Stimulated activated naive CD8-positive, alpha-beta T cell treated with anti-CD3 and anti-CD28 coated beads, Interleukin-15, amount 100 ng/mL, for 72 hours (primary cell): ENCODE measurements at regions not wholly inside any gene's neighbourhood (a gene's known extent, or its start where the extent isn't known, plus 50 kb on each side); places are given as distances from the start of the nearest gene placed in this dataset.
A peak's percentile ranks its signal among the peaks of the same experiment; 100 is the strongest.

Source experiments
- ATAC-seq: fragments of 150-1000 bp; cut with Tn5 transposase; 2 replicates; pipeline ENCODE4 v1.10.0; 2021; ENCODE audit warnings: mild to moderate bottlenecking, moderate library complexity
- DNase-seq, 2 donors: peaks; one replicate each; pipeline ENCODE4 v3.0.0; 2021 to 2022
- H3K27ac Mint-ChIP-seq, 2 donors: one replicate each; pipeline ENCODE4 v1.8.0; 2022; ENCODE audit warnings: mild to moderate bottlenecking in 2 of 2, mixed read lengths in 2 of 2, moderate library complexity in 2 of 2
- H3K27me3 Mint-ChIP-seq: one replicate; pipeline ENCODE4 v1.8.0; 2022; ENCODE audit warnings: mixed read lengths
- H3K4me1 Mint-ChIP-seq: one replicate; pipeline ENCODE4 v1.8.0; 2022; ENCODE audit warnings: mild to moderate bottlenecking, mixed read lengths
- H3K4me3 Mint-ChIP-seq, 2 donors: one replicate each; pipeline ENCODE4 v1.8.0; 2022; ENCODE audit warnings: mild to moderate bottlenecking in 2 of 2, mixed read lengths in 2 of 2, moderate library complexity in 1 of 2
- H3K9me3 Mint-ChIP-seq, 2 donors: one replicate each; pipeline ENCODE4 v1.8.0; 2022; ENCODE audit warnings: mixed read lengths in 2 of 2

DNA sequence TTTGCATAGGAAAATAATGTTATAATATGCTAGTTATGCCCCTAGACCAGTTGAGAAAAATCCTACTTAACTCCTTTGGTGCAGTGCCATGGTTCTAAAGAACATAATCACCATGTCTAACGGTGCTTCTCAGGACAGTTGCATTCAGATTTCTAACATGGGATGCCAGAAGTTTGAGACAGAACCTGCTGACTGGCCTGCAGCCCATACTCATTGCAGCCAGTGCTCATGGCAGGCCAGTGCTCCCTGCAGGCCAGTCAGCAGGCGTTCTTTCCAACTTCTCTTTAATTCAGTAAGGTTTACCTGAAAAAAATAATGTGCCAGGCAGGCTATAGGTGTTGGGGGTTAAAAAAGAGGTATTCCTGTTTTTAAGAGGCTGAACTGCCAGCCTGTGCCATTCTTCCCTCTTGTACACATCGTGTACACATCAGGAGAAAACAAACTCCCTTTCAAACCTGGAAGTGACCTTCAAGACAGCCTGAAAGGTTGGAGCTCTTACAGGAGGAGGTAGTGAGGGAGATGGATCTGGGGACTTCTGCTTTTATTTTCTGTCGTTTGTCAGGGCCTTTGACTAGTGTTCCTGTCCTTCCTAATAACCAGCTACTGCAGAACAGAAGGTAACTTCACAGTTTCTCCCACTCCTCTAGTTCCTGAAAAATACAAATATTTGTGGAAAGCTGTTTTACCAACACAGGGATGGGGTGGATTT lies 146.0 kb upstream of the MAGI3 start:
- Mint-ChIP-seq H3K27me3 (no peaks in the 10 kb centered on the region), H3K27ac (no peak overlapping the region), H3K4me1 (no peaks in the 10 kb centered on the region), H3K9me3 (no peaks in the 10 kb centered on the region), H3K4me3 (no peak overlapping the region)
- no peak for DNase-seq
- ATAC-seq = no peak

DNA sequence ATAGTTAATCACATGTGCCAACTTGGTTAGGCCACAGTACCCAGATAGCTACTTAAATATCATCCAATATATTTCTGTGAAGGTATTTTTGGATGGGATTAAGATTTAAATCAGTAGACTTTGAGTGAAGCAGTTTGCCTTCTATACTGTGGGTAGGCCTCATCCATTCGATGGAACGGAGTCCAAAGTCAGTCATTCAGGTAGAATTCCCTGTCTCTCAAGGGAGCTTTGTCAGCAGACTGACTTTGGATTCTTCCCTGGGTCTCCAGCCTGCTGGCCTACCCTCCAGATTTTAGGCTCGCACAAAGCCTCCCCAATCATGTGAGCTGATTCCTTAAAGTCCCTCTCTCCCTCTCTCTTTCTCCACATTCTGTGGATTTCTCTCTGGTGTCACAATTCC lies 145.1 kb upstream of the MAGI3 start:
- no peaks in the 10 kb centered on the region for H3K9me3 Mint-ChIP-seq
- no peak overlapping the region for H3K4me3 Mint-ChIP-seq
- H3K27me3 Mint-ChIP-seq = peaks cover 5% of the 10 kb centered on the region
- no peaks in the 10 kb centered on the region for H3K4me1 Mint-ChIP-seq
- DNase-seq = no peak
- no peak for ATAC-seq
- no peak overlapping the region for H3K27ac Mint-ChIP-seq

DNA sequence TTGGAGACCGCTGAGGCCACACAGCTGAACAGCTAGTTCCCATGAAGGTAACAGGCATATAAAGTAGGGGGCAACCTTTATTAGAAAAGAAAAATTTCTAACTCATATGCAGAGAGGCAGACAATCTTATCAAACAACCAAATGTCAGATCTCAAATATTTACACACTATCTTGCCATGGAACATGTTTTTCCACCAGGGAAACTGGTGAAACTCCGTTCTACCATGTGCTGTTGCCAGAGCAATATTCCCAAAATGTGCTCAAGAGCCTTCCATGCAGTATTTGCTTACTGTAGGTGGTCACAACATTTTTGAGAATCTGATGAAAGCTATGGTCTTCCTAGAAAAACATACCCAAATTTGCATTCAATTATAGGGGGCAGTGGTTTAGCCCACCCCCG lies 143.4 kb upstream of the MAGI3 start:
- ATAC-seq = no peak
- DNase-seq = no peak
- Mint-ChIP-seq H3K27me3 (peaks cover 9% of the 10 kb centered on the region), H3K4me1 (no peaks in the 10 kb centered on the region), H3K9me3 (no peaks in the 10 kb centered on the region), H3K27ac (no peak overlapping the region), H3K4me3 (no peak overlapping the region)

DNA sequence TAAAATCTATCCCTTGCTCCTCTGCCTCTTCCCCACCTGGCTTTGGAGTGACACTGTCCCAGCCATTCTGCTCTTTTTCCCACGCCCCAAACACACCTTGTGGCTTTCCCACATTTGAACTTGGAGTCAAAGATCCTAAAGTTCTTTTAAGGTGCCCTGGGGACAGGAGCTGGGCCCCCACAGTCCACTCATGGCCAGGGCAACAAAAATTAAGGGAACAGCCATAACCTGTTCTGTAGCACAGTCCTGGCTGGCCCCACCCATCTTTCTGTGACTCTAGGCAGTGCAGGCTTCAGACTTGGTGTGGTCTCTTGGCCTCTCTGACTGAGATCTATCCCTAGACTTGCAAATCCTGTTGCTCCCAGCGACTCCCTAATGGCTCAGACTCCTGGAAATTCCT lies 143.0 kb upstream of the MAGI3 start:
- H3K4me3 Mint-ChIP-seq = no peak overlapping the region
- ATAC-seq (no peak), DNase-seq (no peak)
- H3K9me3 Mint-ChIP-seq = no peaks in the 10 kb centered on the region
- H3K4me1 Mint-ChIP-seq = no peaks in the 10 kb centered on the region
- H3K27me3 Mint-ChIP-seq = peaks cover 14% of the 10 kb centered on the region
- peak overlapping the region in 1 of 2 donors; percentile 39 for H3K27ac Mint-ChIP-seq

DNA sequence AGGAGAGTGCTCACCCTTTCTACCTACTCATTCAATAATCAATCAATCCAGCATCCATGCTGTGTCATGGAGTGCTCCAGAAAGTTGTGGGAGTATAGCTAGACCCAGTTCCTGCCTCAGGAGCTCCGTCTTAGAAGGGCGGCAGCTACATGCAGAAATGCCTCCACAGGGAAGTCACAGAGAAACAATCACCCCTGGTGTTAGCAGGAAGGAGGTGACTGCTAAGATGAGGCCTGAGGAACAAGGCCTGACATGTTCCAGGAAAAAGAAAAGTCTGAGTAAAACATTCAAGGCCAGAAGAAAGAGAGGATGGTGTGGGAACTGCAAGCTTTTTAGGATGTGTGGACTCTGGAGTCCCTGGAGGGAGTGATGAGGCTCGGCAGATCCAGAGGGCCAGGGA lies 142.5 kb upstream of the MAGI3 start:
- Mint-ChIP-seq H3K9me3 (no peaks in the 10 kb centered on the region), H3K4me3 (no peak overlapping the region), H3K27ac (peak overlapping the region; percentile 39 to 60), H3K27me3 (peaks cover 16% of the 10 kb centered on the region), H3K4me1 (no peaks in the 10 kb centered on the region)
- DNase-seq (no peak), ATAC-seq (no peak)

DNA sequence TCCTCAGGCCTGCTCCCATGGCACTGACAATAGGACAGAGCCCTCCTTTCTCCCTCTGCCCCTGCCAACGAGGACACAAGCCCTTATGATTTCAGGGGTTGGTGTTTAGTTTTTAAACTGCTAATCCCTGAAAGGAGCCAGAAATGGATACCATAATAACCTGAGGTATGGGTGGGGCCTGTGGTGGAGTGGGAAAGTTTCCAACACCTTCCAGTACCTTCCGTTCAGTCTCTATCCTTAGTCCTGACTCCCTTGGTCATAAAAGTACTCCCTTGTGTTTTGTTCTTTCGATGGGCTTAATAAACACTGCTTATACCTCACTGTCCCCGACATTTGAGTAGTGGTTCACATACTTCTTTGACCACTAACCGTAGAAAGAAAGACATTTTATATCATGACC lies 141.8 kb upstream of the MAGI3 start:
- Mint-ChIP-seq H3K4me1 (no peaks in the 10 kb centered on the region), H3K27me3 (peaks cover 16% of the 10 kb centered on the region), H3K27ac (no peak overlapping the region), H3K9me3 (no peaks in the 10 kb centered on the region), H3K4me3 (no peak overlapping the region)
- DNase-seq (no peak), ATAC-seq (no peak)

DNA sequence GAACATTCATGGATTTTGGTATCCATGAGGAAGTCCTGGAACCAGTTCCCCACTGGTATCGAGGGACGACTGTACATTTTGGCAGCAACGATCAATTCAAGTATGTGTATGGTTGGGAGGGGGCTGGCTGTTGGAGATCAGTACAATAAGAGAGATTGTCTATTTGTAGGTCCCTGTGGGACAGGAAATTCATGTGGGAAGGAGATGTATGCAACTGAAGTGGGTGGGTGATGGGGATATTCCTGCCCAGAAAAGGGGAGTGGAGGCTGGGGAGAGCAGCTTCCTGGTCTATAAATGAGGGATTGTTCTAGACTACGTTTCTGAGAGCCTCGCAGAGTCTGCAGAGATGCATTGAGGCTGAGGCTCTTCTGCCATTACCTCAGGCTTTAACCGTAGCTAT lies 140.2 kb upstream of the MAGI3 start:
- no peaks in the 10 kb centered on the region for H3K4me1 Mint-ChIP-seq
- H3K4me3 Mint-ChIP-seq = no peak overlapping the region
- ATAC-seq (no peak), DNase-seq (no peak)
- H3K27me3 Mint-ChIP-seq = peaks cover 16% of the 10 kb centered on the region
- no peak overlapping the region for H3K27ac Mint-ChIP-seq
- no peaks in the 10 kb centered on the region for H3K9me3 Mint-ChIP-seq

DNA sequence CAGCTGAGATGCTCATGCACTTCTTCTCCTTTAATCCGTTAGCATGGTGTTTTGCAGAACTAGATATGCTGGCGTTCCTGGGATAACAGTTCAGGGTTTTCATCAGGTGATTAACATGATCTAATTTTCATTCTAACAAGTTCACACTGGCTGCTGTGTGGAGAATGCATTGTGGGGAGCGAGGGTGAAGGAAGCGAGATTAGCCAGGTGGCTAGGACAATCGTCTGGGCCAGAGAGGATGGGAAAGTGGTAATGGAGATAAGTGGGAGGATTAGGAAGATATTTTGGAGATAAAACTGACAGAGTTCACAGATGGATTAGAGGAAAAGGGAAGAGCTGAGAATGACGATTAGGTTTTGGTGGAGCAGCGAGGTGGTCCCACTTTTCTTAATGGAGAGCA lies 138.1 kb upstream of the MAGI3 start:
- no peak overlapping the region for H3K27ac Mint-ChIP-seq
- DNase-seq = no peak
- no peaks in the 10 kb centered on the region for H3K9me3 Mint-ChIP-seq
- no peak for ATAC-seq
- no peaks in the 10 kb centered on the region for H3K4me1 Mint-ChIP-seq
- H3K27me3 Mint-ChIP-seq = peaks cover 16% of the 10 kb centered on the region
- no peak overlapping the region for H3K4me3 Mint-ChIP-seq

DNA sequence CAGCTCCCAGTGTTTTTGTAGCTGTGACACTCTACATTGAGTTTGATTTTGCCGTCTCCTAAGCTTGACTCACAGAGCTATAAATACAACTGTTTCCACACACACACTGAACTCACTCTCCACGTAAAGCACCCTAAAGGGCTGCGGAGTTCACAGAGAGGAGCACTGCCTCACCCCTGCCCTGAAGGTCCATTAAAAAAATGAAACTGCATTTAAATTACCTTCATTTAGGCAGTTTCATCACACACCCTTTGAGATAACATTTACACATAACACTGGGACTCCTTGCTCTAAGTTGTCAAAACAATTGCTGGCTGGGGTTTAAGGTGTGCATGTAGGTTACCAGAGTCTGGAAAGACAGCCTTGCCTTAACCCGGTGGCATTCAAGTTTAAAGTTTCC lies 137.1 kb upstream of the MAGI3 start:
- H3K27ac Mint-ChIP-seq = no peak overlapping the region
- no peaks in the 10 kb centered on the region for H3K9me3 Mint-ChIP-seq

DNA sequence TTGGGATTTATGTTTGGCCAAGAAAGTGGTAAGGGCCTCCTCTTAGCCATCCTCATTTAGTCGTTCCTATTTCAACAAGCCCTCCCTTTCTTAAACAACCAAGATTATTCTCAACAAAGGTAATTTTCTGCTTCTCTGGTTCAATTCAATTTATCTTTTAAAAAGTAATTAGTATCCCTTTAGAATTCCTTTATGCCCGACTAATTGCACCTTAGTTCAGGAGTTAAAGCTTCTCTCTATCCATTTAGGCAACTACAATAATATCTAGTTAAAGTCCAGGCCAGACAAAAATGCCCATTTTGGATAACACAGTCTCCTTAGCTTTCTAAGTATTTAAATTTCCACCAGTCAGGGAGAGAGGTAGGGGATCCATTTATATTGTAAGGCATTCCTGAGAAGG lies 136.7 kb upstream of the MAGI3 start:
- Mint-ChIP-seq H3K4me1 (no peaks in the 10 kb centered on the region), H3K27me3 (peaks cover 16% of the 10 kb centered on the region), H3K4me3 (no peak overlapping the region), H3K27ac (no peak overlapping the region), H3K9me3 (no peaks in the 10 kb centered on the region)
- DNase-seq (no peak), ATAC-seq (no peak)

More for the DNA sequence above, 137.1 kb upstream of the MAGI3 start:
- Mint-ChIP-seq H3K27me3 (peaks cover 16% of the 10 kb centered on the region), H3K4me1 (no peaks in the 10 kb centered on the region), H3K4me3 (no peak overlapping the region)
- no peak for DNase-seq
- ATAC-seq = no peak

DNA sequence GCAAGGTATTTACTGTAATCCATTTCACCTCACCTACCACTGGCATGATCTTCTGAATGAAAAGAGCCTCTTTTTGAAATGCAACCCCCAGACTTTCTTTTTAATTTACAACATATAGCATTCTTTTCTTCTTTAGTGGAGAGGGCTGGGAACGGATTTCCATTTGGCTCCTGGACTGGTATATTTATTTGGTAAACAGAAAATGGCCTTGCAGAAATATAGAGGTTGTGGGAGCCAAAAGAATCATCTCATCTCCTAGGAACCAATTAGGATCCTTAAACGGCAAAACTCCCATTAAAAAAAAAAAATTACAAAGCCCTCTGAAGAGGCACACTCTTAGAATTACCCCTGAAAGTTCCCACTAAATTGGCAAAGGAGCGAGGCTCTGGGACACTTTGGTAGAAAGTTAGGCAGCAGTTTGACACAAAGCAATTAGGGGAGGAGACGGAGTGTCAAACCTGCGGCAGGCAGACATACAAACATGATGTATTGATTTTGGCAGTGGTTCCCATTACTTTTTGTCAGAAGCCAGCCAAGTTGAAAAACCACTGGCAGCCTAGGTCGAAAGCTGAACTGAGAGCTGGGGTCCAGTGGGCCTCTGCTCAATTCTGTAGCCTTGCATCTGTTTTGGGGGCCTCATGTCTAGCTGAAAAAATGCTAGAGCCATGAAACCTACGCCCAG lies 135.1 kb upstream of the MAGI3 start:
- no peaks in the 10 kb centered on the region for H3K9me3 Mint-ChIP-seq
- H3K27ac Mint-ChIP-seq = peak overlapping the region in 1 of 2 donors; percentile 72
- DNase-seq = no peak
- ATAC-seq = no peak
- peaks cover 13% of the 10 kb centered on the region for H3K27me3 Mint-ChIP-seq
- no peaks in the 10 kb centered on the region for H3K4me1 Mint-ChIP-seq
- H3K4me3 Mint-ChIP-seq = no peak overlapping the region

DNA sequence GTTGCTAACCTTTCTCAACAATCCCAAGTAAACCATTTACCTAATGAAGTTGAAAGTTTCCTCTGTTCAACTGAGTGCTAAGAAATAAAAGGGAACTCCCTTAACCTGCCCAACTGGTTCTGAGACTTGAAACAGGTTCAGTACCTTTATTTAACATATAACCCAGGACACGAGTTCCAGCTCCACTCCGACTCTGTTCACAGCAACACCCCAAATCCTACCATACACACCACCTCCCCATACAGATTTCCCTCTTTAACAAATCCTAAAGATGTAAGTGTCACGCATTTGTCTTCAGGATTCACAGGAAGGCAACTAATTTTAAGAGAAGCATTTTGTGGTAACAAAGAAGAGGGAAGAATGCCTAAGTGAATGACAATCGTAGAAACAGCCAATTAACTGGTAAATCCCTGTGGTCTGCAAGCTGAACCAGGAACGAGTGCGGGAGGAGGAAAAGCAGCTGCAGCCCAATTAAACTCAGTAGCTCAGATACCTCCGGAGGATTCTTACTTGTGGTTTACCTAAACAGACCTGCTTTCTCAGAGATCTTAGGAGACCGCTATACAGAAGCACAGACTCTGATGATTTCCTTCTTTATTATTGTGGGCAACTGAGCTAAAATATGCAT lies 134.5 kb upstream of the MAGI3 start:
- Mint-ChIP-seq H3K4me3 (no peak overlapping the region), H3K27me3 (peaks cover 17% of the 10 kb centered on the region), H3K9me3 (no peaks in the 10 kb centered on the region), H3K27ac (no peak overlapping the region), H3K4me1 (no peaks in the 10 kb centered on the region)
- ATAC-seq (no peak), DNase-seq (no peak)

DNA sequence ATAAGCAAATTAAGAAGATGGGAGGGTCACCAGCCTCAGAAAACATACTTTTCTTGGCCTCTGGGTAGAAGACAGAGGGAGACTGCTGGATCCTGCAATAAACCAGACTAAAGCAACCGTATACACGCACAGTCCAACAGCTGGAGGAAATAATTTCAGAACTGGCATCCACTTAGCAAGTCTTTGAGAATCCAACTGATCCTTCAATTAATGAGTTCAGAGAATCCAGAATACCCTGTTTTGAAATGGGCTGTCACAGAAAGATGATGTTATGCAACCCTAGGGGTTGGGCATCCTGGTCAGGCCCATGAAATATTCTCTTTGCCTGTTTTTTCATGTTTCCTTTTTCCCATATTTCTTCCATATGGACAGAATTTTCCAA lies 134.0 kb upstream of the MAGI3 start:
- H3K4me1 Mint-ChIP-seq = no peaks in the 10 kb centered on the region
- no peaks in the 10 kb centered on the region for H3K9me3 Mint-ChIP-seq
- peaks cover 18% of the 10 kb centered on the region for H3K27me3 Mint-ChIP-seq
- ATAC-seq (no peak), DNase-seq (no peak)
- H3K4me3 Mint-ChIP-seq = no peak overlapping the region
- no peak overlapping the region for H3K27ac Mint-ChIP-seq

DNA sequence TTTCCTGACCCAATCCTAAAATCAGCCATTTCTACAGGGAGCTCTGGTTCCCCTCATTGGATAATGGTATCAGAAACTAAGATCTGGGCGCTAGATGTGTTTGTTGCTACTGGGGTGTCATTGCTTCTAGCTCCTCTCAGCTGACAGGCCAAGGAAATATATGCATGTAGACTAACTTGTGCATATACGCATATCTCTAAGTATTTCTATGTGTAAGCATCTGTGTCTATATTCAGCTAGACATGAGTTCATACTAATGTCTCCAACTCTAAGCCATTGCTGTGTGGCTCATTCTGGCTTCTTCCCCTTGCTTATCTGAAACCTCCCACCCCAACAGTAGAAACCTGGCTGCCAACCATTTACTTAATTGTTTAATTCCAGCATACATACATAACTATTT lies 130.3 kb upstream of the MAGI3 start:
- no peak for DNase-seq
- no peak overlapping the region for H3K4me3 Mint-ChIP-seq
- no peak overlapping the region for H3K27ac Mint-ChIP-seq
- no peaks in the 10 kb centered on the region for H3K9me3 Mint-ChIP-seq
- H3K27me3 Mint-ChIP-seq = peaks cover 22% of the 10 kb centered on the region
- ATAC-seq = no peak
- no peaks in the 10 kb centered on the region for H3K4me1 Mint-ChIP-seq

DNA sequence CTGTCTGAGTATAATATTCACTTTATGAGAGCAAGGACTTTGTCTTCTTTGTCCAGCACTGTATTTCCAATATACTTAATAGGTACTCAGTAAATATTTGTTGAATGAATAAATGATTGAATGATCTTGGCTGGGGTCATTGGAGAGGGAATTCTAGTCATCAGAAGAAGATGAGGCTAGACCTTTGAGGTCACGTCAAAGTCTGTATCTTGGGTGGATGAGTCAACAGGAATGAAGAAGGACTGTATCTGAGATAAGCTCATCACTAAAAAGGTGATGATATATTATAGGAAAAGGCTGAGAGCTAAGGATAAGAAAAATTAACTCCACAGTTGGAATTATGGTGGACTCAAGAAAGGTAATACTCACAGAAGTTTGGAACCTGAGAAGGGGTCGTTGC lies 125.1 kb upstream of the MAGI3 start:
- no peaks in the 10 kb centered on the region for H3K9me3 Mint-ChIP-seq
- H3K4me3 Mint-ChIP-seq = no peak overlapping the region
- DNase-seq (no peak), ATAC-seq (no peak)
- H3K4me1 Mint-ChIP-seq = no peaks in the 10 kb centered on the region
- H3K27ac Mint-ChIP-seq = no peak overlapping the region
- peaks cover 20% of the 10 kb centered on the region for H3K27me3 Mint-ChIP-seq

DNA sequence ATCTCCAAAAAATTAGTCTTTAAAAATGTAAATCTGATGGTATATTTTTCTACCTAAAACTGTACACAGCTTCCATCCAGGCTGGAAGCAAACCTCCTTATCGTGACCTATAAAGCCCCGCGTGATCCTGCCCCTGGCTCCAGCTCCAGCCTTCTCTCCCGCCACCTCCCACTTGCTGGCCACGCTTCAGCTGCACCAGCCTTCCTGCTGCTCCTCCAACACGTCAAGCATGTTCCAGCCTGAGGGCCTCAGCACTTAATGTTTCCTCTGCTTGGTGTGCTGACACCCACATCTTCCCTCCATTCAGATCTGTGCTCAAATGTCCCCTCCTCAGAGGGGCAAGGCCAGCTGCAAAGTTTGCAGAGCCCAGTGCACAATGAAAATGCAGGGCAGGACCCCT lies 123.5 kb upstream of the MAGI3 start:
- Mint-ChIP-seq H3K9me3 (no peaks in the 10 kb centered on the region), H3K4me3 (no peak overlapping the region), H3K27me3 (peaks cover 15% of the 10 kb centered on the region), H3K27ac (no peak overlapping the region), H3K4me1 (no peaks in the 10 kb centered on the region)
- DNase-seq = no peak
- no peak for ATAC-seq
